Activated T-cell treated with anti-CD3 and anti-CD28 coated beads for 48 hours (primary cell): ENCODE measurements at regions not wholly inside any gene's neighbourhood (a gene's known extent, or its start where the extent isn't known, plus 50 kb on each side); places are given as distances from the start of the nearest gene placed in this dataset.

Experiments
- DNase-seq: peaks from one replicate; pipeline ENCODE4 v3.0.0-alpha.2; 2020; ENCODE audit warnings: low read depth

- DNase-seq: no peak
These were observed 93.2 kb downstream of the PTCSC3 start for GRCh38 chr14:36083317-36083716.

- no peak for DNase-seq
These were observed 98.4 kb downstream of the PTCSC3 start for GRCh38 chr14:36078080-36078479.

- DNase-seq: no peak
These were observed 100.3 kb downstream of the PTCSC3 start for GRCh38 chr14:36076197-36076596.

- DNase-seq: no peak
These were observed 101.3 kb downstream of the PTCSC3 start for GRCh38 chr14:36075203-36075602.

- no peak for DNase-seq
These were observed 105.8 kb downstream of the PTCSC3 start for GRCh38 chr14:36070720-36071043.

- peak; percentile 21 for DNase-seq
These were observed 106.3 kb downstream of the PTCSC3 start for GRCh38 chr14:36070031-36070719.

- DNase-seq: peak; percentile 3
These were observed 107.0 kb downstream of the PTCSC3 start for GRCh38 chr14:36069535-36069900.

- DNase-seq: no peak
These were observed 107.6 kb downstream of the PTCSC3 start for GRCh38 chr14:36068777-36069534.

GRCh38 chr14:36067428-36068187 lies 108.9 kb downstream of the PTCSC3 start:
- DNase-seq: no peak

GRCh38 chr14:36066636-36067035 lies 109.9 kb downstream of the PTCSC3 start:
- no peak for DNase-seq

- no peak for DNase-seq
These were observed 110.7 kb downstream of the PTCSC3 start for GRCh38 chr14:36065831-36066230.

GRCh38 chr14:36059531-36059930 lies 117.0 kb downstream of the PTCSC3 start:
- DNase-seq: no peak

GRCh38 chr14:36057452-36058116 lies 118.9 kb downstream of the PTCSC3 start:
- no peak for DNase-seq

- no peak for DNase-seq
These were observed 119.7 kb downstream of the PTCSC3 start for GRCh38 chr14:36056845-36057244.

- no peak for DNase-seq
These were observed 120.8 kb downstream of the PTCSC3 start for GRCh38 chr14:36055681-36056225.

GRCh38 chr14:36055052-36055378 lies 121.5 kb downstream of the PTCSC3 start:
- DNase-seq: no peak

- DNase-seq: no peak
These were observed 122.0 kb downstream of the PTCSC3 start for GRCh38 chr14:36054353-36055051.

GRCh38 chr14:36052681-36053080 lies 123.8 kb downstream of the PTCSC3 start:
- no peak for DNase-seq

- DNase-seq: no peak
These were observed 124.5 kb downstream of the PTCSC3 start for GRCh38 chr14:36052063-36052462.

- no peak for DNase-seq
These were observed 127.9 kb downstream of the PTCSC3 start for GRCh38 chr14:36048667-36049066.

GRCh38 chr14:36047912-36048311 lies 128.6 kb downstream of the PTCSC3 start:
- DNase-seq: no peak

GRCh38 chr14:36035675-36036074 lies 140.8 kb downstream of the PTCSC3 start:
- no peak for DNase-seq
